CD4-positive, CD25-positive, alpha-beta regulatory T cell (primary cell): ENCODE measurements at regions not wholly inside any gene's neighbourhood (a gene's known extent, or its start where the extent isn't known, plus 50 kb on each side); places are given as distances from the start of the nearest gene placed in this dataset.
"Not testable (repeated sequence)": the region's sequence is repeated elsewhere in the genome, so short reads cannot be mapped to it uniquely, and the experiment has no call there.

Experiments
- ATAC-seq, 2 donors: fragments of 150-1000 bp; cut with Tn5 transposase; one replicate each; pipeline ENCODE4 v1.10.0; 2021; ENCODE audit warnings: low read depth in 2 of 2, moderate number of reproducible peaks in 2 of 2, moderate library complexity in 1 of 2
- DNase-seq, 3 donors: peaks; one replicate each; pipeline versions ENCODE4 v3.0.0 to v3.0.0-alpha.2; 2012 to 2022; ENCODE audit warnings: mixed read lengths in 1 of 3
- H3K27ac ChIP-seq: one replicate; pipeline ENCODE4 v1.7.0; 2013; ENCODE audit warnings: mild to moderate bottlenecking, low read length; ENCODE audit not compliant: insufficient read depth, poor library complexity, severe bottlenecking
- H3K27me3 ChIP-seq: one replicate; pipeline ENCODE4 v1.7.0; 2013; ENCODE audit warnings: low read length; ENCODE audit not compliant: control insufficient read depth, insufficient read depth
- H3K36me3 ChIP-seq: one replicate; pipeline ENCODE4 v1.7.0; 2013; ENCODE audit warnings: mild to moderate bottlenecking, low read length, moderate library complexity; ENCODE audit not compliant: control insufficient read depth, insufficient read depth
- H3K4me1 ChIP-seq: 2 replicates; pipeline ENCODE4 v1.7.0; 2013; ENCODE audit warnings: mild to moderate bottlenecking, low read length; ENCODE audit not compliant: insufficient read depth, control insufficient read depth, poor library complexity, severe bottlenecking
- H3K4me3 ChIP-seq: one replicate; pipeline ENCODE4 v1.7.0; 2013; ENCODE audit warnings: low read depth, mild to moderate bottlenecking, low read length, moderate library complexity
- H3K9me3 ChIP-seq, 2 experiments: 1 replicate in 1 of 2; 2 replicates in 1 of 2; pipeline ENCODE4 v1.7.0; 2013; ENCODE audit warnings: low read length in 2 of 2, mild to moderate bottlenecking in 1 of 2, moderate library complexity in 1 of 2; ENCODE audit not compliant: control insufficient read depth in 2 of 2
- H3K27ac Mint-ChIP-seq, 3 donors: one replicate each; pipeline ENCODE4 v1.8.0; 2020 to 2022; ENCODE audit warnings: mild to moderate bottlenecking in 3 of 3, mixed read lengths in 3 of 3, moderate library complexity in 2 of 3
- H3K27me3 Mint-ChIP-seq: one replicate; pipeline ENCODE4 v1.8.0; 2022; ENCODE audit warnings: mild to moderate bottlenecking, mixed read lengths
- H3K36me3 Mint-ChIP-seq: one replicate; pipeline ENCODE4 v1.8.0; 2020; ENCODE audit warnings: mixed read lengths
- H3K4me1 Mint-ChIP-seq, 4 donors: one replicate each; pipeline ENCODE4 v1.8.0; 2020 to 2022; ENCODE audit warnings: mixed read lengths in 4 of 4, mild to moderate bottlenecking in 1 of 4
- H3K4me3 Mint-ChIP-seq, 4 donors: one replicate each; pipeline ENCODE4 v1.8.0; 2020 to 2022; ENCODE audit warnings: mild to moderate bottlenecking in 4 of 4, mixed read lengths in 4 of 4, moderate library complexity in 3 of 4
- H3K9me3 Mint-ChIP-seq, 7 donors: one replicate each; pipeline ENCODE4 v1.8.0; 2020 to 2022; ENCODE audit warnings: mixed read lengths in 7 of 7, mild to moderate bottlenecking in 3 of 7, moderate library complexity in 2 of 7

DNA sequence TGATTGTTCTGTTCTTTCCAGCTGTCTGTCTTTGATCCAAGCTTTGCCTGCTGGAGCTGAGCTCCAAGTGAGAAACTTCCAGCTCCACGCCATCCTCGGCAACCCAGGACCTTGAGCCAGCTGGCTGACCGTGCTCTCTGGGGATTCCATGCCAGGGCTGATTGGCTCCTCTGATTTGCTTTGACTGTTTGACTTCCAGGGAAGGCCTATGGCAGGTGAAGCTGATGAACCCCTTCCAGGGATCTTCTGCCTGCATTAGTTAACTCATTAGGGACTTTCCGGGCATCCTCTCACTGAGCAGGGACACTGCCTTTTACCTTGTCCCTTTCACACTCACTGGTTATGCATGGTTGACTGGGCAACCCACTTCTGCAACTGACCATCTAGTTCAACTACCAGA, 406.1 kb downstream of the RPS6KC1 start:
- no peaks in the 10 kb centered on the region for H3K36me3 ChIP-seq
- H3K9me3 ChIP-seq, result no peaks in the 10 kb centered on the region
- Mint-ChIP-seq H3K9me3 (peaks cover 0 to 6% (median 1%) of the 10 kb centered on the region in 7 donors), H3K4me3 (no peak overlapping the region), H3K27ac (no peak overlapping the region), H3K4me1 (no peaks in the 10 kb centered on the region), H3K36me3 (no peaks in the 10 kb centered on the region), H3K27me3 (no peaks in the 10 kb centered on the region)
- DNase-seq, result no peak
- no peak for ATAC-seq
- H3K27me3 ChIP-seq, result no peaks in the 10 kb centered on the region
- H3K4me1 ChIP-seq, result no peaks in the 10 kb centered on the region
- H3K27ac ChIP-seq, result no peak overlapping the region
- no peak overlapping the region for H3K4me3 ChIP-seq

DNA sequence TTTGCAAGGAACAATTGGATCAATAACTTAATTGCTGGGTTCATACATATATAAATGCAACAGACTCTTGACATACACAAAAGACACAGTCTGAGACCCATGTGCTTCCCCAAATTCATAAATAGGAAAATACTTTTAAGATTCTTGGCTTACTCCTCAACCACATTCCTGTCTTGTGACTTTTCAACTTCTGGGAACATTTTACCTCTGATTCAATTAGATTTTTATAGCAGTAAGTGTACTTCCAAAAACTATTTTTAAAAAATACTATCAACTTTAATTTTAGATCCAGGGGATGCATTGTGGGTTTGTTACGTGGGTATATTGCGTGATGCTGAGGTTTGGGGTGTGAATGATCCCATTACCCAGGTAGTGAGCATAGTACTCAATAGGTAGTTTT, 406.7 kb downstream of the RPS6KC1 start:
- H3K27me3 Mint-ChIP-seq, result no peaks in the 10 kb centered on the region
- Histone ChIP-seq H3K4me3 (no peak overlapping the region), H3K27ac (no peak overlapping the region), H3K27me3 (no peaks in the 10 kb centered on the region), H3K9me3 (no peaks in the 10 kb centered on the region), H3K4me1 (no peaks in the 10 kb centered on the region), H3K36me3 (no peaks in the 10 kb centered on the region)
- H3K9me3 Mint-ChIP-seq, result peaks cover 0 to 6% (median 1%) of the 10 kb centered on the region in 7 donors
- ATAC-seq, result no peak
- H3K36me3 Mint-ChIP-seq, result no peaks in the 10 kb centered on the region
- no peak overlapping the region for H3K4me3 Mint-ChIP-seq
- H3K4me1 Mint-ChIP-seq, result no peaks in the 10 kb centered on the region
- DNase-seq, result no peak
- no peak overlapping the region for H3K27ac Mint-ChIP-seq

DNA sequence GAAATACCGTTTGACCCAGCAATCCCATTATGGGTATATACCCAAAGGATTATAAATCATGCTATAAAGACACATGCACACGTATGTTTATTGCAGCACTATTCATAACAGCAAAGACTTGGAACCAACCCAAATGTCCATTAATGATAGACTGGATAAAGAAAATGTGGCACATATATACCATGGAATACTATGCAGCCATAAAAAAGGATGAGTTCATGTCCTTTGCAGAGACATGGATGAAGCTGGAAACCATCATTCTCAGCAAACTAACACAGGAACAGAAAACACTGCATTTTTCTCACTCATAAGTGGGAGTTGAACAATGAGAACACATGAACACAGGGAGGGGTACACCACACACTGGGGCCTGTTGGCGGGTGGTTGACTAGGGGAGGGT, 411.3 kb downstream of the RPS6KC1 start:
- H3K4me3 Mint-ChIP-seq, H3K4me1 ChIP-seq, H3K4me3 ChIP-seq, H3K27me3 Mint-ChIP-seq, ATAC-seq, H3K4me1 Mint-ChIP-seq, H3K9me3 ChIP-seq, H3K9me3 Mint-ChIP-seq, H3K27ac Mint-ChIP-seq, H3K27me3 ChIP-seq, DNase-seq, H3K36me3 ChIP-seq, H3K27ac ChIP-seq, H3K36me3 Mint-ChIP-seq: not testable (repeated sequence)

DNA sequence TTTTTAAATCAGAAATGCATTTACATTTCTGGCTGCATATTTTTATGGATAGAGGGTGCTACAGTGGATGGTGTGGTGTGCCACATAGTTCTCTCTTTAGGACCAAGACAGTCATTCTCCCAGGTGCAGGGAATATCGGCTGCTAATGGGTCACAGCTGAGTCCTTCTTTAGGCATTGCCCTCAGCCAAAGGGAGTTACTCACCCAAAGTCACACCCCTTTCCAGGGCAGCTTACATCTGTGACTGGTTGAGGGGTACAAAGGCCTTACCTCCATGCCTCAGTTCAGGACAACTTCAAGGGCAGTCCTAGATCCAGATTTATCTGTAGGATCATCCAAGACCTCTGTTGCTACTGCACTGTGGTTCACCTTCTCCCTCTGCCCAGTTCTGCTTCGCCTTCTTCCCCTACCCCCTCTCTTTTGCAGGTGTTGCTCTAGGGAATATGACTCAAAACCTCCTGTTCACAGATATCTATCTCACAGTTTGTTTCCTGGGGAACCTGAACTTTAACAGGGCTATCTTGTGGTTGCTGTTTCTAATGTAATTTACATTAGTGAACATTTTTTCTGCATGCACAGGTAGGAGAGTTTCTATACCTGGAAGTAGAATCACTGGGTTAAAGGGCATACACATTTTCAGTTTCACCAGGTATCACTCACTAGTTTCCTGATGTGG, 413.9 kb downstream of the RPS6KC1 start:
- no peak overlapping the region for H3K4me3 Mint-ChIP-seq
- no peaks in the 10 kb centered on the region for H3K36me3 ChIP-seq
- DNase-seq (no peak), ATAC-seq (no peak)
- H3K4me1 ChIP-seq, result no peaks in the 10 kb centered on the region
- H3K4me1 Mint-ChIP-seq, result no peaks in the 10 kb centered on the region
- peaks cover 4% of the 10 kb centered on the region for H3K27me3 ChIP-seq
- no peak overlapping the region for H3K4me3 ChIP-seq
- H3K27me3 Mint-ChIP-seq, result no peaks in the 10 kb centered on the region
- peaks cover 0 to 3% (median 0%) of the 10 kb centered on the region in 7 donors for H3K9me3 Mint-ChIP-seq
- no peak overlapping the region for H3K27ac Mint-ChIP-seq
- H3K27ac ChIP-seq, result no peak overlapping the region
- H3K9me3 ChIP-seq, result no peaks in the 10 kb centered on the region
- H3K36me3 Mint-ChIP-seq, result no peaks in the 10 kb centered on the region

DNA sequence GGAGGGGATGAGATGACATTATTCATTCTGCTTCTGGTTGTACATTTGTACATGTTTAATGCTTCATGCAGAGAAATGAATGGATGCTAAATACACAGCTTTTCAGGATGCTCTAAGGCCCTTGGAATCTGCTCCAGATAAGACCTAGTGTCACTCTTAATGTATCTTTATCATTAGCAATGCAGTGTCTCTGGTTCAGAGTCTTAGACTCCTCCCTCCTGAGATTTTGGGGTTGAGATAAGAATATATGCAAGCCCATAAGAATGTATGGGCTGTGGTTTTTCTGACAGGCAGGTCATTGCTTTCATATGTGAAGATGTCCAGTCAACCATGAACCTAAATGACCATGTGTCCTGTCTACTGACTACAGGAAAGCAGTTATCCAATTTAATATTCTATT, 415.5 kb downstream of the RPS6KC1 start:
- H3K36me3 Mint-ChIP-seq, result no peaks in the 10 kb centered on the region
- DNase-seq, result no peak
- H3K27me3 Mint-ChIP-seq, result no peaks in the 10 kb centered on the region
- ATAC-seq, result no peak
- H3K27me3 ChIP-seq, result peaks cover 4% of the 10 kb centered on the region
- no peaks in the 10 kb centered on the region for H3K36me3 ChIP-seq
- no peaks in the 10 kb centered on the region for H3K9me3 ChIP-seq
- no peak overlapping the region for H3K27ac ChIP-seq
- peaks cover 0 to 3% (median 0%) of the 10 kb centered on the region in 7 donors for H3K9me3 Mint-ChIP-seq
- no peak overlapping the region for H3K4me3 ChIP-seq
- H3K4me1 ChIP-seq, result no peaks in the 10 kb centered on the region
- no peaks in the 10 kb centered on the region for H3K4me1 Mint-ChIP-seq
- no peak overlapping the region for H3K27ac Mint-ChIP-seq
- no peak overlapping the region for H3K4me3 Mint-ChIP-seq

DNA sequence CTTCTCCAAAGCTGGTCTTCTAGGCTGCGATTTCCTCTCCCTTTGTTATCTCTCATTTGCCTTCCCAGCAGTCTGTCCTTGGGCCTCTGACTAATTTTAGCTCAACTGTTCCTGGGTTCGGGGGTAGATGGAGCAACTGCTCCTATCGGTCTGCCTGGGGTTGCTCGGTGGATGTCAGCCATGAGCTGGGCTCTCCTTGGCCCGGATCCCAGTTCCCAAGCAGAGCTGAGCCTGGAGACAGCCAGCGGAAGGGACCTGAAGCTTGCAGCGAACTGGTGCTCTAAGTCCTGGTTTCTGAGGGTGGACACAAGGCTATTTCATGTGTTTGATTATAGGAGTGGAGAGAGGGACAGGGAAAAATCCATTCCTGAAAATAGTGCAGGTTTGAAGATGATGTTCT, 423.0 kb downstream of the RPS6KC1 start:
- no peak overlapping the region for H3K4me3 Mint-ChIP-seq
- H3K27ac Mint-ChIP-seq, result no peak overlapping the region
- Histone ChIP-seq H3K27me3 (no peaks in the 10 kb centered on the region), H3K36me3 (no peaks in the 10 kb centered on the region), H3K4me3 (no peak overlapping the region), H3K9me3 (no peaks in the 10 kb centered on the region), H3K4me1 (no peaks in the 10 kb centered on the region), H3K27ac (no peak overlapping the region)
- no peaks in the 10 kb centered on the region for H3K36me3 Mint-ChIP-seq
- no peaks in the 10 kb centered on the region for H3K9me3 Mint-ChIP-seq
- H3K27me3 Mint-ChIP-seq, result no peaks in the 10 kb centered on the region
- no peaks in the 10 kb centered on the region for H3K4me1 Mint-ChIP-seq
- no peak for ATAC-seq
- DNase-seq, result no peak

DNA sequence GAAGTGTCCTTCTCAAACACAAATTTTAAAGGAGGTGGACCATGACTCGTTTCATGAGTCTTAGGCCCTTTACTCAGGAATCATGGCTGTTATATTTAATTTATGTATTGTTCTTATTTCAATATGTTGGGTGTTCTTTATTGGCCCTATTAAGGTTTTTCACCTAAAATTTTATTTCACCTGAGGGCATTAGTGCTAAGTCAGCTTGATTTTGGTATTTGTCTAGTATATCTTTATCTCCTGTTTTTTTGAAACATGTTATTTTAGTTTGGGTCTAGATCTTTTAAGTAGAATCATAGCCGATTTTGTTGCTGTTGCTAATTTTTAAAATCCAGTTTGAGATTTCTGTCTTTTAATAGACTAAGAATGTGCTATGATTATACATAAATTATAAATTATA, 430.4 kb downstream of the RPS6KC1 start:
- H3K4me1 ChIP-seq, result no peaks in the 10 kb centered on the region
- no peaks in the 10 kb centered on the region for H3K9me3 ChIP-seq
- no peaks in the 10 kb centered on the region for H3K36me3 Mint-ChIP-seq
- H3K4me3 Mint-ChIP-seq, result no peak overlapping the region
- no peak overlapping the region for H3K27ac Mint-ChIP-seq
- no peaks in the 10 kb centered on the region for H3K27me3 ChIP-seq
- no peaks in the 10 kb centered on the region for H3K27me3 Mint-ChIP-seq
- no peak for DNase-seq
- H3K36me3 ChIP-seq, result no peaks in the 10 kb centered on the region
- peaks cover 0 to 2% (median 0%) of the 10 kb centered on the region in 7 donors for H3K9me3 Mint-ChIP-seq
- no peaks in the 10 kb centered on the region for H3K4me1 Mint-ChIP-seq
- no peak overlapping the region for H3K4me3 ChIP-seq
- no peak overlapping the region for H3K27ac ChIP-seq
- no peak for ATAC-seq

DNA sequence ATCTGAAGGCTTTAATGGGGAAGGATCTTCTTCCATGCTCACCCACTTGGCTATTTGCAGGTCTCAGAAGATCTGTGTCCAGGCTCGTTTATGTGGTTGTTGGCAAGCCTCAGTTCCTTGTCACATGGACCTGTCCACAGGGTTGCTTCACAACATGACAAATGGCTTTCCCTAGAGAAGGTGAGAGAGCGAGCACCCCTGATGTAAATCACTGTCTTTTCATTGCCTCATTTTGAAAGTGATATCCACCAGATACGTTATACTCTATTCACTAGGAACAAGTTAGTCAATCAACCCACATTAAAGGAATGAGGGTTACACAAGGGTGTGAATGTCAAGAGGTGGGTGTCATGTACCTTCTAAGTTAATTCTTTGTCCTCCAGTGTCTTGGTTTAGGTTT, 433.3 kb downstream of the RPS6KC1 start:
- Histone ChIP-seq H3K27ac (no peak overlapping the region), H3K4me3 (no peak overlapping the region), H3K9me3 (no peaks in the 10 kb centered on the region), H3K4me1 (no peaks in the 10 kb centered on the region), H3K36me3 (no peaks in the 10 kb centered on the region), H3K27me3 (no peaks in the 10 kb centered on the region)
- Mint-ChIP-seq H3K27me3 (peaks cover 4% of the 10 kb centered on the region), H3K4me3 (no peak overlapping the region), H3K4me1 (no peaks in the 10 kb centered on the region), H3K27ac (no peak overlapping the region), H3K36me3 (no peaks in the 10 kb centered on the region), H3K9me3 (peaks cover 0 to 6% (median 0%) of the 10 kb centered on the region in 7 donors)
- DNase-seq (no peak), ATAC-seq (no peak)
